Ammon's horn (tissue), 1 donor: ENCODE measurements at regions not wholly inside any gene's neighbourhood (a gene's known extent, or its start where the extent isn't known, plus 50 kb on each side); places are given as distances from the start of the nearest gene placed in this dataset.
"Not testable (repeated sequence)": the region's sequence is repeated elsewhere in the genome, so short reads cannot be mapped to it uniquely, and the experiment has no call there.

Experiments
- DNase-seq: peaks from one replicate; pipeline ENCODE4 v3.0.0-alpha.2; 2016; ENCODE audit warnings: low spot score

DNA sequence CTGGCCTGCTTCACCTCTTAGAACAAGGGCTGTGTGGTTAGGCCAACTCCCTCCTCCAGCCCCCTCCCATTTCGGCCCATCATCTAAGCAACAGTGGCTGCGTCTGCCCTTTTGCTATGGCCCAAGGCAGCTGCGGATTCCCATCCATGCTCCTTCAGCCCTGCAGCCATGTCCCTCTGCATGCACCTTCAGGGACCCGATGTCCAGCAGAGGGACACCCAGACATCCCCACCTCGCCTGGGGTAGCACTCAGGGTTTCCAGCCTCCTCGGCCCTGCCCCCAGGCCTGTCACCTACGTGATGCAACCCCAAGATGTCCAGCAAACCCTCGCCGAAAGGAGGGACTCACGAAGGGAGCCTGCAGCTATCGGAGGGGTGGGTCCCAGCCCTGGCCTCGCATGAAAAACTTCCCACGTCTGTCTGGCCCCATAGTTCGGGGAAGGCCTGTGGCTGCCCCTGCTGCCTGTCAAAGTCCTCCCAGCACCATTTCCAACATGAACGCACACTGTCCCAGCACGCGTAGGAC, 194.4 kb downstream of the CTTN start:
- DNase-seq: no peak

DNA sequence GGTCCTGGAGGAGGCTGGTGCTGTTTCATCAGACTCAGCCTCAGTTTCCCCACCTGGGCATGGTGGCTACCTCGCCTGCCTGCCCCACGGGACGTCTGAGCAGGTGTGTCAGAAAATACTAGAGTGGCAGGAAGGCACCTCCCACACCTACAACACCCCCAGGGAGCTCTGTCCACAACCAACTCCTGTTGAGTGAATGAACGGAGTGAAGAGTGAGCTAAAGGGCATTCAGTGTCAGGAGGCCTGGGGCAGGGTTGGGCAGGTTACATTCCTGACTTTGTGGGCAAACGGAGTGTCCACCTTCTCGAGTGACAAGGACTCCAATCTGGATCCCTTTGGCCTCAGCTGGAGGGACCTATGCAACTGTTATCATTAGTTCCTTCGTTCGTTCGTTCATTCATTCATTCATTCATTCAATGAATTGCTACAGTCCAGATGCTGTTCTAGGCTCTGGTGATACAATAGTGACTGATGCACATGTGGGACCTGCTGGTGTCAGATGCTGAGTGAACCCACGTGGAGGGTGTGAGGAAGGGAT, 195.2 kb downstream of the CTTN start:
- no peak for DNase-seq

DNA sequence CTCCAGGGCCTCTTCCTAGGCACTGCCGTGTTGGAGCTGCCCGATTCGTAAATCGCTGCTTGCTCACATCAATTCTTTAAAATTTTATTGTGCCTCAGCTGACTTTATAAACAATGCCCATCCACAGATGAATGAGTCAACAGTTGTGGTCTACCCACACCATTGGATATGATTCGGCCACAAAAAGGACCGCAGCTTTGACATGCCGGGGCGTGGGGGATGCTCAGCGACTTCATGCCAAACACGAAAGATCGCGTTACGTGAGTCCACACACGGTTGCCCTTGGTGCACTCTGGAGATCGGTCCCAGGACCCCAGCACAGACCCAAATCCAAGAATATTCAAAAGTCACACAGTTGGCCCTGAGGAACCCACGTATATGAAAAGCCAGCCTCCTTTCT, 195.7 kb downstream of the CTTN start:
- DNase-seq: no peak

DNA sequence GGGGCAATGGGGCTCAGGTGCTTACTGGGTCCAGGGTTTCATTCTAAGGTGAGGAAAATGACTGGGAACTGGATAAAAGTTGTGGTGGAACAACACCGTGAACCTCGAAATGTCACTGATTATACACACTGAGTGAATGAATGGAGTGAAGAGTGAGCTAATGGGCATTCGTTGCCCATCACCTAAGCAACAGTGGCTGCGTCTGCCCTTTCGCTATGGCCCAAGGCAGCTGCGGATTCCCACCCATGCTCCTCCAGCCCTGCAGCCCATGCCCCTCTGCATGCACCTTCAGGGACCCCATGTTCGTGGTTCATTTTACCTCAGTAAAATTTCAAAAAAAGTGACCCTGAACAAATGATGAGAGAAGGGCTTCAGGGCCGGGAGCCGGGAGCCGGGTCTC, 196.3 kb downstream of the CTTN start:
- no peak for DNase-seq

DNA sequence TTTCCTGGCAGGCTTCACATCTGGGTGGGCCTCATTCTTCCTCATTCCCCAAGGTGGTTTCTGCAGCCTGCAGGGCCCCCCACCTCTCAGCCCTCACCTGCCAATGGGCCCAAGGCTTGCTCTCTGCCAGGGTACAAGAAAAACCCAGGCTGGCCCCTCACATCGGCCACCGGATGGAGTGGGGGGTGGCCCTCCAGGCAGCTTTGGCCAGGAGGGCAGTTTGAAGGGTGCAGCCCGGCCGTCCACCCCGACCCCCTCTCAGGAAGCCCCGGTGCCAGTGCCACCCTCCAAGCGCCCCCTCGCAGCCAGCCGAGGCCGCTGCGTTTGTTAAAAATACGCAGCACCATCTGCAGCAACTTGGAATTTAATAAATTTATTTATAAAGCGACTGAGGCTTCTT, 196.7 kb downstream of the CTTN start:
- no peak for DNase-seq

DNA sequence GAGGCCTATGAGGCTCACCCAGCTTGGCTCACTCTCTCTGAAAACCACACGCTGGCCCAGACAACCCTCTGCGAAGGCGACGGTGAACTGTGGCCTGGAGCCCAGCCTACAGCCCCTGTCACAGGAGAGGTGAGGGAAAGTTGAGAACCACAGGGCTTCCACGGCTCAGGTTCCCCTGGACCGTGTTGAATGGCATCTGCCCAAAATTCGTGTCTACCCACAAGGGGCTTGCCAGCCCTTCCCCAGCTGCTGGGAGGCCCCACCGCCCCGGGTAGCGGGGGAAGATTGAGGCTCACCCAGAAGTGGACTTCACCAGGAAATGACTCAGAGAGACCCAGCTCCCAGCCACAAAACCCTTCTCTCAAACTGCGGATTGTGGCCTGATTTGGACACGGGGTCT, 197.1 kb downstream of the CTTN start:
- no peak for DNase-seq

DNA sequence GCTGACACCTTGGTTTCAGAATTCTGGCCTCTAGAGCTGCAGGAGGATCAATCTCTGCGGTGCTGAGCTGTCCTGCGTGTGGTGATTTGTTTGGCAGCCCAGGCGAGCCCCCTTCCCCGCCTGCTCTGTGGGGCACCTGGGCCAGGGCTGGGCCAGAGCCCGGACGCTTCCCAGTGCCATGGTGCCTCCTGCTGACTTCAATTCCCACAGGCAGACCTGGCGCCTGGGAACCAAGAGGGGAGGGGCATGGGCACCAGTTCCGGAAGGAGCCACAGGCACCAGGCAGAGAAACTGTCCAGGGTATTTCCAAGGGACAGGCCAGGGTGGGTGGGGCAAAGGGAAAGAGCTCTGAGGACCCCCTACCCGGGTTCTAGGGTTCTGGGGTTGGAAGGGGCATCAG, 197.8 kb downstream of the CTTN start:
- DNase-seq: no peak

DNA sequence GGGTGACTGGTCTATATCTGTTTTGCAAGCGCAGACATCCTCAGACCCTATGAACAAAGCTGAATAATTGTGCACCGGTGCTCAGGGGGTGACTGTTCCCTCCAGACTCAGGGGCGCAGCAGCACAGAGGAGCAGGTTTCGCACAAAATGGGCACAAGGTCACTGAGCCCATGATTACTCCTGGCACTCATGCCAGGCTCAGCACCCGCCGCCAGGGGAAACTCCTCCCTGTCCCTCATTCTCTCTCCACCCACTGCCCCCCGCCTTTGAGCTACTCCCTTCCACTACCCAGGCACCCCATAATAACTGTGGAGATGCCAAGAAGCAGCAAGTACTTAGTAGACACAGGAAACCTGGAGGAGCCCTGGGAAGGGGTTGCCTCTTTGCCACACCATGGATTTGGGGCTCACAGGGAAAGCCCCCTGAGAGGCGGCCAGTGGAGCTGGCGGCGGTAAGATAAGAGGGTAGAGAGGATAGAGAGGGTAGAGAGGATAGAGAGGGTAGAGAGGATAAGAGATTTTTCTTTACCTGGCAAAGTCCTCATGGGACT, 198.8 kb downstream of the CTTN start:
- no peak for DNase-seq

DNA sequence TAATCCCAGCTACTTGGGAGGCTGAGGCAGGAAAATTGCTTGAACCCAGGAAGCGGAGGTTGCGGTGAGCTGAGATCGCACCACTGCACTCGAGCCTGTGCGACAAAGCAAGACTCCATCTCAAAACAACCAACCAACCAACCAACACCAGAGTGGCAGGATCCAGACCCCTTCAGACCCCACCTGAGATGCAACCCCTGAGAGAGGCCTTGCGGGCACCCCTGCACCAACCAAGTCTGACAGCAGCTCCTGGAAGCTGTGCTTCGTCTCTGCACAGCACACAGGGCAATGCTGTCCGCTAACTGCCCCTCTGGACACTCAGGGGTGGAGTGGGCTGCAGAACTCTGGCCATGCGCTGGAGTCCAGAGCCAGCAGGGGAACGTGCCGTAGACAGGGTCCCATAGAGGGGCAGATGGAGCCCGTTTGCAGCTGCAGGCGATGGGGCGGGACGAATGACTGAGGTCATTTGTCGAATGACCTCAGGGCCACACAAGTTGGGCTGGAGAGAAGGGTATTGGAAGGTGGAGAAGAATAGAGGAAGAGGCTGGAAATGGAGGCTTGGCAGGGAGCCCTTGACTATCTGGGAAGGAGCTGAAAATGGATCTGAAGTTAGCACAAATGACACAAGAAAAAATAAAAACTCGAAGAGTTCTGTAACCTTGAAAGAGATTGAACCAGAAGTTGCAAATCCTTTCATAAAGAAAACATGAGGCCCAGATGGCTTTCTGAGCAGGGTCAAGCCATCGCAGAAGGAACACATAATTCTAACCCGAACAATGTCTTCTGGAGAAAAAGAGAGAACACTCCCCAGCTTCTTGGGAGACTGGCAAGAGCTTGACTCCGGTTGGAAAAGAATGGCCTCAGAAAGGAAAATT, 199.7 kb downstream of the CTTN start:
- DNase-seq: no peak

DNA sequence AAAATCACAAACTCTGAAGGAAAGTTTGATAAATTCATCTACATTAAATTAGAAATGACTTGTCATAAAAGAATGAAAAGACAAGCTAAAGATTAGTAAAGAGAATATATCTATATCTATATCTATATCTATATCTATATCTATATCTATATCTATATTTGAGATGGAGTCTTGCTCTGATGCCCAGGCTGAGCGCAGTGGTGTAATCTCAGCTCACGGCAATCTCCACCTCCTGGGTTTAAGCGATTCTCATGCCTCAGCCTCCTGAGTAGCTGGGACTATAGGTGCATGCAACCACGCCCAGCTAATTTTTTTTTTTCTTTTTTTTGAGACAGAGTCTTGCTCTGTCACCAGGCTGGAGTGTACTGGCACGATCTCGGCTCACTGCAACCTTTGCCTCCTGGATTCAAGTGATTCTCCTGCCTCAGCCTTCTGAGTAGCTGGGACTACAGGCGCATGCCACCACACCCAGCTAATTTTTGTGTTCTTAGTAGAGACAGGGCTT, 202.6 kb downstream of the CTTN start:
- not testable (repeated sequence) for DNase-seq

DNA sequence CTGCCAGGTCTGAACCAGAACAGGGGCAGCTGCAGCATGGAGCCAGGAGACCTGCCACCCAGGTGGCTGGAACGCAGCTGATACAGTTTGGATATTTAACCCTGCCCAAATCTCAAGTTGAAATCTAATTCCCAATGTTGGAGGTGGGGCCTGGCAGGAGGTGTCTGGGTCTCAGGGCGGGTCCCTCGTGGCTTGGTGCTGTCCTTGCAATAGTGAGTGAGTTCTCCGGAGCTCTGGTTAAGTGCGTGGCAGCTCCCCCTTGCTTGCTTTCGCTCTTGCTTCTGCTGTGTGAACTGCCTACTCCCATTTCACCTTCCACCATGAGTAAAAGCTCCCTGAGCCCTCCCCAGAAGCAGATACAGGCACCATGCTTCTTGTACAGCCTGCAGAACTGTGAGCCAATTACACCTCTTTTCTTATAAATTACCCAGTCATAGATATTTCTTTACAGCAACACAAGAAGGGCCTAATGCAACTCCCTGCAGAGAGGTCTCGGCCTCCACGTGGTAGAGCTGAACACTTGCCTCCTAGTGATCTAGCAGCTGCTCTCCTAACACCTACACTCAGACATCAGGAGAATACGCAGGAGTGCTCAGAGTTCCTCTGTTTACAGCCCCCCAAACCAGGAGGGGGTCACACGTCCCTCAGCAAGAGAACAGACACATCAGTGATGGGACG, 203.7 kb downstream of the CTTN start:
- no peak for DNase-seq

DNA sequence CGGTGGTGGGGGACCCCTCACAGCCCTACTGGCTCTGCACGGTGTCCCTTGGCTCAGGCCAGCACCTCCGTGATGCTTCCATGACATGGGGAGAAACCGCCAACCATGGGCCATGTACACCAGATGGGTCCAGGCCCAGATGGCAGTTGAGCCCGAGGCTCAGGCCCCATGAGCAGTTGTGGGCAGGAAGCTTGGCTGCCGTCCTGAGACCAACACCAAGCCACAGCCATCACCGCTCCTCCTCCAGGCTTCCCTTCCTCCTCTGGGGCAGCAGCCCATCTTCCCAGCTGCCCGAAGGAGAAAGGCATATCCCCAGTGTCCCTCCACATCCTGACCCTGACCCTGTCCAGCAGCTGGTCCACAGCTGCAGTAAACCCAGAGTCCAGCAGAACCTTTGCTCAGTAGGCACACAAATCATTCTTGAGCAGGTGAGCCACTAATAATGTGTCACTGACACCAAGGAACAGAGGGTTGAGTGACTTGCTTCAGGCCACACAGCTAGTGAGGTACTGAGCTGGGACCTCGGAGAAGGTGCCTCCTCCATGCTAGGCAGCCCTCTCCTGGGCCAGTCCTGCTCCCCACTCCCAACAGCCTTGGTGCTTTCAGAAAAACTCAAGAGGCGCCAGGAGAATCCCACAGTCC, 204.9 kb downstream of the CTTN start:
- no peak for DNase-seq

DNA sequence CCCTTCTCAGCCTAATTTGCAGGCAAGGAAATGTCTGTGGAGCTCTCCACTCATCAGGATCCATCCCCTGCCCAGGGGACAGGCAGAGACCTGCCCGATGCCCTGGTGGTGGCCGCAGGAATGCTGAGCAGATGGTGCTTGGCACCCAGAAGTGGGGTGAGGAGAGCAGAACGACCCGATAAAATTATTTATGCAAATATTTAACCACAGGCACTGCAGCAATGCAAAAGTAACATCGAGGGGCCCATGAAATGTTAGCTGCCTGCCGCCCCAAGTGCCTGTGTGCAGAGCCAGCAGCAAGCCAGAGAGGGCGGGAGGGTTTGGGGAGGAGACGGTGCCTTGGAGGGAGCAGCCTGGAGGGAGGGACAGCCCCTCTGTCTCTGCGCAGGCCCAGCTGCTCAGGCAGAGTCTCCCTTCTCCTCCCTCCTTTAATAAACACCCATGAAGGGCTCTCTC, 205.5 kb downstream of the CTTN start:
- DNase-seq: no peak

DNA sequence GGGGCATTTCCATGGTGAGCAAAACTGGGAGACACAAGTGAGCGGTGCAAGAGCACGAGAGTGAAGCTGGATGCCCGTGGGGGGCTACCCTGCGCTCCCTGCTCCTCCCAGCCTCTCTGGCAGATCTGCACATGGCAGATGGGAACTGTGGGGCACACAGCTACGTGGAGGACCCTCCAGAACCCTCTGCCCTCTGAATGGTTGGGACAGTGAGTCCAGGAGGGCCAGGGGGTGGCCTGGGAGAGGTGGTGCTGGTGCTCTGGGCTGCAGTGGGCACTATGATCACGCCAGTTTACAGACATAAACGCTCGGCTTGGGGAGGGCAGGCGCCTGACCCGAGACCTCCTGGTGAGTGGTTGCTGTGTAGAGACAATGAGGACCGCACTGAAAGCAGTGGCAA, 205.9 kb downstream of the CTTN start:
- DNase-seq: no peak

DNA sequence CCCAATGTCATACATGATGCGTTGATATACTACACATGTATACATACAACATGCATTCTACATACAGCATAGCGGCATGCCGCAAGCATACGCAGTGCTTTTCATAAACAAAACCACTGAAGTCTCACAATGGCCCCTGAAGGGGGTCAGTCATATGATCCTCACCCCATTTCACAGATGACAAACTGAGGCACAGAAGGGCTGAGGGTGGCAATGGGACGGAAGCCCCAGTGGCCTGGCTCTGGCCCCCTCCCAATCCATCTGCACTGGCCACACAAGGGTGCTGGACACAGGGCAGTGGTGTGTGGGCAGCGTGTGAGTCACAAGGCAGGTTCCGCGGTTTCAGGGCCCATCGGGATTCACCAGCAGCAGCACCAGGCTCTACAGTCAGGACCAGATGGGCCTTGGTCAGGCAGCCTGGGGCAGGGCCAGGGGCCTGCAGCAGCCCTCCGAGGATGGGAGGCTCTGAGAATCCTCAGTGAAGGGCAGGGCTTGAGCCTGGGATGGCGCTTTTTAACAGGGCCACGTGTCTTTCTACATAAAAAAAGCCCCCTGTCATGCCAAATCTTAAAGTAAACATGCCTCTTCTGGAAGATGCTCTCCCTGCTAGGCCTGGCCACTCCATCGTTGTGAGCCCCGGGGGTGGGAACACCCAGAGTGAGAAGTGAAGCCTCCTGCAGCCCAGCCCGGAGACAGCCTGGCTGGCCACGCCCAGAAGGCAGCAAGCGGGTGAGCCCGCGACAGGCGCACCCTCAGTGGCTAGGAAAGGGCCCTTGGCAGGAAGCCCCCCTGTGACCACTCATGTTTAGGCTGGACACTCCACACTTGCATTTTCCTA, 206.5 kb downstream of the CTTN start:
- DNase-seq: no peak

DNA sequence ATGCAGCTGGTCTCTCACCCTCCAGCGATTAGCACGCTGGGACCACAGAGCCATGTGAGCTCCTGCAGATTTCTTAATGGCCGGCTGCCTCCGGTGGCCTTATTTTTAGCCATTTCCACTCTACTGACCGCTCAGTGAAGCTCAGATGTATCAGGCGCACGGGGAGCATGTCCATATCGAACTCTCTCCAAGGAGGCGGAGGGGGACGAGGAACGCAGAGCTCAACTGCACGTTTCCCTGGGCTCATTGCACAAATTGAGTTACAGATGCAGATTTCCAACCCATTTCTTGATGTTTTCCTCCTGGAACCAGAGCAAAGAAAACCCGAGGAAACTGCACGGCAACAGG, 207.1 kb downstream of the CTTN start:
- DNase-seq: no peak

DNA sequence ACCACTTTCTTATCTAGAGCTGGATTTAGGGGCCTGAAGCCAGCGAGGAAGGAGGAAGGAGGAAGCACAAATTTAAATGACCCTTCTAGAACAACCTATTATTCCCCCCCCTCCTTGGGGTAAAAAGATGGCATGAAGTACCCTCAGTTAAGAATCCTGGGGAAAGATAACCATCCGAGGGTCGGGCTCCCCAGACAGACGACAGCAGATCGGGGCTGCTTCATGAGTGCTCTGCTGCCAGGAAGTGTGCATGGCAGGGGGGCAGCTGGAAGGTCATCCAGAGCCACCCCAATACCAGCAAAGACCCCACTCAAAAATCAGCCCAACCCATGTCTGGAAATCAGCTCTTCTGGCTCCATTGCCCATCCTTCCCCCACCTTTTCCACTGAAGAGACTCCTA, 207.5 kb downstream of the CTTN start:
- DNase-seq: no peak

DNA sequence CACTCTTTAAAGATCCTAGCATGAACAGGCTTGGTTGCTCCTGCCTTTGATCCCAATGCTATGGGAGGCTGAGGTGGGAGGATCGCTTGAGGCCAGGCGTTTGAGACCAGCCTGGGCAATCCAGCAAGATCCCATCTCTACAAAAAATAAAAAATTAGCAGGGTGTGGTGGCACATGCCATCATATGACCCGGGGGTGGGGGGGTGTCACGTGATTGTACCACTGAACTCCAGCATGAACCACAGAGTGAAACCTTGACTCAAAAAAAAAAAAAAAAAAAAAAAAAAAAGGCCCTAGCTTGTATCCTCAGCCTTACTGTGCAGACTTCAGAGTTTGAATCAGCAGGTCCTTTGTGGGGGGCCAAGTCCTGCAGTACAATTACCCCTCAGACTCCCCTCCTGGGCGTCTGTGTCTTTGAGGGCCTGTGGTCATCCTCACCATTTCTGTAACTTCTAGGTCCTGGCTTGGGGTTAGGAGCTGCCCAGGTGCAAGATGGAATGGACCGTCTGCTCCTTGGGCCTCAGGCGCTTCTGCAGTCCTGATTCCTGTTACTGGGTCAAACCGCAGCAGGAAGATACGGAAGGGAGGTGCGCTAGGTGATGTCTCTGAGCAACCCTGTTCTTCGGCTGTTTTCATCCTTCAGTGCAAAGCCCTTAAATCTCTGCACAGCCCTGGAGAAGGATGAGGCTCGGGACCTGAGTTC, 208.1 kb downstream of the CTTN start:
- DNase-seq: no peak

DNA sequence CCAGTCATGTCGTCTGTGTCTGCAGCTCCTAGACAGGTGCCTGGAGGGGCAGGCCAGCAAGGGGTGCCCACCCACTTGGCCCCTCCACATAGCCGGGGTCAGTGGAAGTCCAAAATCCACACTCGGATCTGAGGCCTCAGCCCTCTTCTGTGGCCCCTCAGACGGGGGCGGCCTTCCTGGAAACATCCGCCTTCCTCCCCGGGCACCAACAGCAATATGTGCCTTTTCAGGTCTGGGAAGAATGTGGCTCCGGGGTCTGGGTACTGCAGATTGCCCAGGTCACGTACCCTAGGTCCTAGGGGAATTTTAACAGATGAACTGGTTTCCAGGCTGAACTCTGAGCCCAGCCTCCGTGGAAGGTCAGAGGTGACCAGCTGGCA, 208.6 kb downstream of the CTTN start:
- DNase-seq: no peak

DNA sequence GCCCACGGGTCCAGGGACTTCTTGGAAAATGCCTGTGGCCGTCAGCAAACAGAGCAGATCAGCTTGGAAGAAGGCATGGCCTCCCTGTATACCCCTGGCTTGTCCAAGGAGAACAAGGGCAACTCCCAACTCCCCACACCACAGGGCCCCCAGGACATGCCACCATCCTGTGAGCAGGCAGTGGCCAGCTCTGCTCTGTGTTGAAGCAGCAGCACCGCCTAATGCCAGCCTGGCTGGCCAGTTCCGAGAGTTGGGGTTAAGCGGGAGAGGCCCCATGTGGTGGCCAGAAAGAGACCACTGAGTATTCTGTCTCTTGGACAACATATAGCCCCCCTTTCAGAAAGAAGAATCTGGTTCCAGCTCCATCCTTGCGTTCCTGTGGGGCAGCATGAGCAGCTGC, 209.2 kb downstream of the CTTN start:
- no peak for DNase-seq
